Left hindlimb (tissue), 1 donor: ENCODE measurements at regions not wholly inside any gene's neighbourhood (a gene's known extent, or its start where the extent isn't known, plus 50 kb on each side); places are given as distances from the start of the nearest gene placed in this dataset.

ENCODE experiments used
- DNase-seq: peaks from one replicate; pipeline ENCODE4 v3.0.0-alpha.2; 2018

DNA sequence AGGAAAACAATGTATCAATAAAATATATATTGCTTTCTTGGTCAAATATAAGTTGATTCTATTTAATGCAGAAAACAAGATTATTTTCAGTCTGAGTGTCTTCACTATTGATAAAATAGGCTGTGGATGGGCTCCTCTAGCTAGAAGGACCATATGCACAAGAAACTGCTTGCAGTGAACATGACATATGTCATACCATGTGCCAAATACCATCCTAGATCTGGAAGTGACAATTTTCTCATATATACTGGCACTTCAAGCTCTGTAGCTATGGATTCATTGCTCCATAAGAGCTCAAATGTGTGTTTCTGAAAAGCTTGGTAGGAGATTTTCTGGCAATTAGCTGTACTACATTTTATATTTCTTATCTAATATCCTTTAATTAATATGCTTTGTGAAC is 95.6 kb upstream of the CDH6 start:
- DNase-seq = no peak

DNA sequence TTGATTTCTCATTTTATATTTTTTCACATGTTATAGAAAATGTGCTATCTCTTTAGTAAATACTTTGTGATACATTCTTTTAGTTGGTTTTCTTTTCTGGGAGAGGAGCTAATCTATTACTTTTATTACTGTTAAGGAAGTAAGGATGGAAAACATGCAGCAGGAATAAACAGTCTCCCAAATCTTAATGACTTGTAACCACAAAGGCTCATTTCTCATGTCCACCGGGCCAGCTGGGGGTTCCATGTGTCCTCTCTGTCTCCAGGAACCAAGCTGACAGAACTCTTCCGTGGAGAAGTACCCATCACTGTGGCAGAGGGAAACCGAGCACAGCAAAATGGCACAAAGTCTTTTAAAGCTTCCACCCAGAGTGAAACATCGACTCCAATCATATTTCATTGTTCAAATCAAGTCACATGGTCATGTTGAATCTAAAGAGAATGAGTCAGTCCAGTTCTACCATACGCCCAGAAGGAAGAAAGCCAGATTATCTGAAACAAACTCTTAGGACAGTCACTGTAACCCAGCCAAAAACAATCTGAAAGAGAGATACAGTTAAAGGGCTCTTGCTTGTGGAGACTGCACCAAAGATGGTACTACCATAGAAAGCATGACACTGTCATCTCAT is 97.1 kb upstream of the CDH6 start:
- DNase-seq = no peak

DNA sequence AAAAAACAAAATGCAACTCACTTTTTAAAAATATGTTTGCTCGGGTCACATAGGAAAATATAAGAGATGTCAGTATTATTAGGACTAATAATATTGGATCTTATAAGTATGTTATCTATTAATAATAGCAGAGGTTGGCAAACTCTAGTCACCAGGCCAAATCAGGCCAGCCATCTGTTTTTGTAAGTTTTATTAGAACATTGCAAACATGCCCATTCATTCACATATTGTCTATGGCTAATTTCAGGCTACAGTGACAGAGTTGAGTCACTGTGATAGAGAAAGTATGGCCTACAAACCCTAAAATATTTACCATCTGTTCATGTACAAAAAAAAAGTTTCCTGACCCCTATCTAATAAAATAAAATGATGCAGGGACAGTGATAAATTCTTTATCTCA is 97.7 kb upstream of the CDH6 start:
- no peak for DNase-seq

DNA sequence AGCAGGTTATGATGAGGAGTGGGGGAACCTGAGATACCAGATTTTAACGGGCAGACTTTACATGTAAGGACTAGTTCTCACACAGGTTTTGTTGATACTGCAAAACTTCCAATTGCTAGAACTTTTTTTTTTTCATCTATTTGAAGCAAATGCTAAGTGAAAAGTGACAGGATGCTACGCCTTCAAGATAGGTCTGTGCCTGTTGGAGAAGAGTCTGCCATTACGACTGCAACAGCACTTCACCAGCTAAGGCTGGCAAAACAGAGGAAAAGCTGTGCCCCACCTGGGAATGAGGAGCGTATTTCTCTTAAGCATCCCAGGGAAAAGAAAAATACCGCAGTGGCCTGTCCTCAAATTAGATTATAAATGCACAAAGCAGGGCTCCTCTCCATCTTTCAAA is 102.0 kb upstream of the CDH6 start:
- no peak for DNase-seq

DNA sequence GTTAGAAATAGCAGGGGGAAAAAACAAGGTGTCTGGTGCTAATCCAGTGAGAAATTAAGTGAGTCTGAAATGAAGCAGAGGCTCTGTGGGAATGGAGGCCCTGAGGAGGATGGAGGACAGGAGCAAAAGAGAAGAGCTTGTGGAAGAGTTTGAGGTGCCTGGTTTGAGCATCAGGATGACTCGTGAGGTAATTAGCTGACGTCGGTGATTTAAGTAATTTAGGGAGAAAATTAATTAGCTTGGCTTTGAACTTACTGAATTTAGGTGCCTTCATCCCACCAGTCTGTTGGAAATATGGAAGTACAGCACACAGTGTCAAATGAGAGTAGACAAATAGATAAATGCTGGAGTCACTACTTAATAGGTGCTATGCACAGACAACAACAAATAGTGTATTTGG is 103.0 kb upstream of the CDH6 start:
- DNase-seq = no peak

DNA sequence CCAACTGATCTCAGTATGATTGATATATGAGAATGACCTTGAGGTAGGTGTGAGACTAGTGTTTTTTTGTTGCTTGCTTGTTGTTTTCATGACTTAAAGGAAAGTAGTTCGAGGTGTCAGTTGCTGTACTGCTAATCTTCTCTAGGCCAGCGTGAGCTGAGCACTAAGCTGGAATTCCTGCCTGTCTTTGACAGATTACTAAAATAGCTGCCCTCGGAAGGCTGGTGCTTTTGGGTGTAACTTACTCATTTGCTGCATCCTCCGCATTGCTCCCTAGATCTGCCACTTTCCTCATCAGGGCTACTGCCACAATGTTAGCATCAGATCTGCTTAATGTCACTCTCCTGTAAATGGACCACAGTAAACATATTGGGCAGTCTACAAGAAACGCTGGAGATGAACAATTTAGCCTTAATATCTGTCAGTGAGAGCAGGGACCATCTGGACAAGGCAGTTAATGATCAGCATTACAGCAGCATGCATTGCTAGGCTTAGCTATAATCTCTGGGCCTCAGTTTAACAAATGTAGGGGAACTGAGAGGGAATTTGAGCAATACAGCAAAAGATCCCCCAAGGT is 106.6 kb upstream of the CDH6 start:
- no peak for DNase-seq

DNA sequence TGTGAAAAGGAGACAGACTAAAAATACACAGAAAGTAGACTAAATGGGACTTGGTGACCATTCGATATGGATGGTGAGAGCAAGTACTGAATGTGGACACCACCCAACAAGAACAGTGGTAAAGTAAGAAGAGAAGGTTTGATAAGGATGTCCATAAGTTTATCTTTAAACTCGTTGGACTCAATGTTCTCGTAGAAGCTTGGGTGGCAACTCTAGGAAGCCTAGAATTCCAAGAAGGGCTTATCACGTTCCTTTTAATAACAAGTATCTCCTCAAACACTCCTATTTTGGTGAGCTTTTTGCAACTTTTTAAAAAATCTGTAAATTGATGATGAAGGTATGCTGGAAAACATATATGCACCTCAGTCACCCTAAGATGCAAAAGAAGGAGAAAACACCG is 108.6 kb upstream of the CDH6 start:
- DNase-seq = no peak

DNA sequence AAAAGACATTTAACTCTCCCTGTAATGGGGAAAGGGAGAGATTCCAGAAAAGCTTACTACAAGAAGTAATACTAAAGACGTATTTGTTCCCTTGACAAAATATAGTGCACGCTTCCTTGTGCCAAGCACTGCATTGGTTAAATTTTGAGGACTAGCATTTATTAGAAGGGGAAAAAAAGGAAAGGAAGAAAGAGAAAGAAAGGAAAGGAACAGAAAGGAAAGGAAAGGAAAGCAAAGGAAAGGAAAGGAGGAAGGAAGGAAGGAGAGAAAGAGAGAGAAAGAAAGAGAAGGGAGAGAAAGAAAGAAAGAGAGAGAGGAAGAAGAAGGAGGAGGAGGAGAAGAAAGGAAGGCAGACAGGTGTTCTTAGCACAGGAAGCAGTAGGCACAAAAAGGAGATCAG is 110.1 kb upstream of the CDH6 start:
- DNase-seq = no peak

DNA sequence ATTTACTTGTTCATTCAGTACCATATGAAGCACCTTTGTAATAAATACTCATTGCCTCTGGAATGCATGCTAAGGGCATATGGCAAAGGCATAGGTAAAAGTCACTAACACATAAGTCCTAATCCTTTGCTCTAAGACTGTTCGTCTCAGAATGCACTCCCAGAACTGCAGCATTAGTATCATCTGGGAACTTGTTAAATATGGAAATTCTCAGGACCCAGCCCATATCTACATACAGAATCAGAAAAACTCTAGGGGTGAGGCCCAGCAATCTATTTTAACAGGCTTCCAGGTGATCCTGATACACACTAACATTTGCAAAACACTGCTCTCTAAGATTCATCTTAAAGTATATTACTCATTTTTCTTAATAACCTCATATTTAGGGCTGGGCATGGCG is 113.8 kb upstream of the CDH6 start:
- no peak for DNase-seq

DNA sequence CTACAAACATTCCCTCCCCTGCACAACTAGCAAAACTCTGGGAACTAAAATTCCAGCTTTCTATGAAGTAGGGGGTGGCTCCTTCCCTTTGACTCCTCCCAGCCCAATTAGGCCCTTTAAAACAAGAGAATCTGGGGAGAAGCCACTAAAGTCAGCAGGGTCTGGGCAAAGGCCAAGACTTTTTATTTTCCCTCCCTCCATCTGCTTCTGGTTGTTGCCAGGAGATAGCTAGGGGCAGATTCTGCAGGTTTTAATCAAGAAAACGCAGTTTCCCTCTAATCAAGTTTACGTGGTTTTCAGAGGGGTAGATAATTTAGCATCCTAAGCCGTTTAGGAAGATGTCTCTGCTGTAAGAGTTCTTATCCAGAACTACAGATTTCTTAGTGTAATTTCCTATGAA is 114.5 kb upstream of the CDH6 start:
- no peak for DNase-seq

DNA sequence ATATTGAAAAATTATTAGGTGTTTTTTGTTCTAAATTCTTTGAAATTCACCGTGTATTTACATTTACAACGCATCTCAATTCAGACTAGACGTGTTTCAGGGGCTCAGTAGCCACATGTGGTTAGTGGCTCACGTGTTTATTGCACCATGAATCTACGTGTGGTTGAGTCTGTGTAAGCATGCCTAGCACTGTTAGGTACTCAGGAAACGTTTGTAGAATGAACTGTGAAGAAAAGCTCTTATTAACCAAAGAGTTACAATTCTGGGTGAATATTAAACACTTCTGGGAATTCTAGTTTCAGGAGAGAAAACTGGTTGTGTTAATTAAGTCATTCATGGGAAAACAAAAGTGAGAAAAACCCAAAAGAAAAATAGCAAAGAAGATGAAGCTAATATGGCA is 117.5 kb upstream of the CDH6 start:
- DNase-seq = no peak

DNA sequence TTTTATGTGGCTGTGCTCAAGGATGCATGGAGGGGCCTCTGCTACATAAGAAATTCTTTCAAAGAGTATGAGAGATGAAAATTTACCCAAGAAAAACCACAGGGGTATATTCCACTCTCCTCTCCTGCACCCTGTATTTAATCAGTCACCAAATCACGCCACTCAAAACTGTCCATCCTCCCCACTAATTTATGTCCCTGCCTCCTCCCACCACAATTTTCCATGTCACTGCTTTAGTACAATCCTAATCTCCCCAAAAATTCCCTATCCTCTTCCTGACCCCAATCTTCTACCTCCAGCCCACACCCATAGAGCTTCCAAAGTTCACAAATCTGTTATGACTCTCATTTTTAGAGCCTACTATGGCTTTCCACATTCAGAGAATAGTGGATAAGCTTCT is 125.2 kb upstream of the CDH6 start:
- no peak for DNase-seq

DNA sequence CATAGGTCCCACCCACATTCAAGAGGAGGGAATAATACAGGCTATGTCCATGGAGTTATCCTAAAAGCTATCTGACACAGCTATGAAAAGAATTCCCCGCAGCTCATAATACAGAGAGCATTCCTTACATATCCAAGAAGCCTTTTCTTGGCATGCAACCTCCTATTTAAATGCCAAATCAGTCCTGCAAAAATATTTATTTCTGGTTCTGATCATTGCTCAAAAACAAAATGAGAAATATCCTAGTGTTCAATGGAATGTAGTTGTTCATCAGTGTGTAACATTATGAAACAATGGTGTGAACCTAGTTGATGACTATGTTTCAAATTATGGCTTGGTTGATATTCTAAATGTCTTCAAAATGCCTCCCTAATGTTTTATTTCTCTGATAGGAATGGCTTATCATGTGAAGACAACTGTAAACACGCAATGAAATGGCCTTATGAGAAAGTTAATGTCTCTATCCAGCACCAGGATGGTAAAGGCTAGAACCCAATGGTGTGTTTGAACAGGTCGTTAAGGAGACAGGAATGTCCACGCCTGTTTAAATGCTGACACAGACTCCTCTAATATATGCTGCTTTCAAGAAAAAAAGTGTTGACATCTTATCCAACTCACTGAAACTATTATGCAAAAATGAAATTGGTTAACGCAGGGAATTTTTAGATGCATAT is 126.7 kb upstream of the CDH6 start:
- no peak for DNase-seq

DNA sequence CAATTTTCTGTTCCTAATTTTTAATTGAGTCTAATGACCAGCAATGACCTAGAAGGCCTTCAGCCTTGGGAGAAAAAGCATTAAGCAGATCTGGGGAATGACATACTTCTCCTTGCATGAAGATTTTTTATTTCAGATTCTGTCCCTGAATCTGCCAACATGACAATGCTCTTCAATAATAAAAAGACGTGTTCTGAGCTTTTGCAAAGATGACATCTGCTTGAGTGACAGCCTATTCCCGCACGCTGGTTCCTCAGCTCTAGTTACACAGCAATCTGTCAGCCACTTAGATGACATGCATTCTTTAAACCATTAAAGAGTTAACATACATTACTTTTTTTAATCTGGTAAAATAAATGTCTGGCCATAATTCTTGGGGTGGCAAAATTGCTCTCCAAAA is 129.3 kb upstream of the CDH6 start:
- DNase-seq = no peak

DNA sequence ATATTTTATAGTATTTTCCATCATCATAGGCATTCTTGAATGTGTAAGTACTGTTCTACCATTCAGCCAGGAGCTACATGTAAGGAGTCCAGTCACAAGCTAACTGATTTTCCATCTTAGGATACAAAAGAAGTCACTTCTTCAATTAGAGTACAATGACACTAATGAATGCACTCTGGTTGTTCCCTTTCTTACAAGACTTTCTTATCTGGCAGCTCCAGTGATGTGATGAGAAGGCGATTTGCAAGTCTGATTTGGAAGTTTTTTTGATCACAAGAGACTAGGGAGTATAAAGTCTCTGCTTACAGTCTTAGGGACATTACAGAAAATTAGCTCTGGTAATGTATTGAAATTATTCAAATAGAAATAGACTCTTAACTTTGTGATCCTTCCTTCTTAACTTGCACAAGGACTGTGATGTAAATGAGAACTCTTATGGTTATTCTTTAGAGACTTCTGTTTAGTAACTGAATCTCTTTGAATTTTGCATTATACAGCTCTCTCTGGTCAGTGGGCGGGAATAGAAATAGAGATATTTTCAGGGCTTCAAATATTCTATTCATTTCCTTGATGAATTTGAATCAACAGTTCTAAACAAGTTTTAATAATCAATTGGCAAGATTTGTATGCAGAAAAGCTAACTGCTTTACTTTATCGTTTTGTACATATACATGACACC is 130.4 kb upstream of the CDH6 start:
- DNase-seq = no peak

DNA sequence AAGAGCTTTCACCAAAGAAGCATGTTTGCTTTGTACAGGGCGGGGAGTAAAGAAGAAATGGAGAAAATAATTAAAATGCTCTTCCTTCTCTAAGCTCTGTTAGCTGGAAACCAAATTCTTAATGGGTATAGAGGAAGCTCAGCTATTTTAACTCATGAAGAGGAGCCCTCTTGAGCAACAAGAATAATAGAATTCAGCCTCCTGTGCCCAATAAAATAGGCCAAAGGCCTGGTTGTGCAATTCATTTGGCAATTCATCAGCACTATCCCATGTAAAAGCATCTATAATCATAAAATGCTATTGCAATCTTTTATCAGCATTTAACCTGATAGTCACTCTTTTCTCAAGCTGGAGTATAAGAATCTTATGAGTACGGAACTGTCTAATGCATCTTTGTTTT is 133.6 kb upstream of the CDH6 start:
- DNase-seq = no peak

DNA sequence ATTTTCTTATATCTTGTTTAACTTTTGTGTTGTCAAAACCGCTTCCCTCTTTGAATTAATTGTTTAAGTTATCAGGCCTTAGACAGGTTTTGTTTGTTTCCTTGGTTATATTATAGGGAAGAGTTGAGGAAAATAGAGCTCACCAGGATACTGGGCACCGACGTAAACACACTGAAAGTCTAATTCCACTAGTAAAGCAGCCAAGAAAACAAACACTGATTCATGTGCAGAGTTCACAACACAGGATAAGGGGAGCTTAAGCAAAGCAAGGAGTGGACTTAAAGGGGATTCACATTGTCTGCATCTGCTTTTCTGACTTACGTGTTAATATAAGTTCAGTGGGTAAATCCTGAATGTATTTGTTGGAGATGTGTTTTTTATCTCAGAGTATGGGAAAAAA is 139.0 kb upstream of the CDH6 start:
- DNase-seq = no peak

DNA sequence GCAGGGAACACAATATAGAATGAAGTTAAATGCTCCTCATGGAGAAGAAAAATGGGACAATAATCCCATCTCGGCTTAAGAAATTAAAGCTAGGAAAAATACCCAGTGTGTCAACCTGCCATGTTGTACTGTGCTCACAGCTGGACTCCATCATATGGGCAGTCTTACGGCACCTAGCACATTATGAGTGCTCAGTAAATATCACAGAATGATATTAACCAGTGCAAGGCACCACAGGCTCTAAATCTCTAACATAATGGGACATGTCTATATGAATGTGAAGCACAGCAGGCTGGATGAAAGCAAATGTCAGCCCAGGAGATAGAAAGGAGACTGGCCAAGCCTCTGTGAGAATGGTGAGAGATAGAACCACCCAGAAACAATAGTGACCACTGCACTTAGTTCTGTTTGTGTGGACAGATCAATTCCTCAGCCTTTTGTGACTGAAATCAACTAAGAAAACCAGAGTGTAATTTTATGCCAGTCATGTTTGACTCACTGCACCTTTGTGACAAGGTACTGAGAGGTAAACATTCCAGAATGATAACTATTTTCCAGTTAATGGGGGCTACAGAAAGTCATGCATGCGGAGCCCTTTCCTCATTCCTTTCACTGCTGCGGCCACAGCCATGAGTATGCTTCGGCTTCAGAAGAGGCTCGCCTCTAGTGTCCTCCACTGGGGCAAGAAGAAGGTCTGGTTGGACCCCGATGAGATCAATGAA is 140.4 kb upstream of the CDH6 start:
- no peak for DNase-seq

DNA sequence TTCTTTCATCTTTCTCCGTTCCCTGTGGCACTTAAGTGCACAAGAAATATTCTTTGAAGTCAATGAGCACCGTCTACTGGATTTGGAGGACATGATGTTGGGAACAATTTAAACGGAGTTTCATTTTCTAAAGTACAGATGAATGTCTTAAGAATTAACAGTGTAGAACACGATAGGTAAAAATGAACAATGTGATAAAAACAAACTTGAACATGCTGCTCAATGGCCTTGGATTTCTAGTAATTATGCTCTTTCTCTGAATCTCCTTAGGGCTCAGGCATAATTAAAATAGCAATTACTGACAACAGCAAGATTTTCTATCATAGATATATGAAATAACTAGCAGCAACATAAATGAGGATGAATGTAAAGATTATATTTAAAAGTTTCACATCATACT is 142.2 kb upstream of the CDH6 start:
- DNase-seq = no peak

DNA sequence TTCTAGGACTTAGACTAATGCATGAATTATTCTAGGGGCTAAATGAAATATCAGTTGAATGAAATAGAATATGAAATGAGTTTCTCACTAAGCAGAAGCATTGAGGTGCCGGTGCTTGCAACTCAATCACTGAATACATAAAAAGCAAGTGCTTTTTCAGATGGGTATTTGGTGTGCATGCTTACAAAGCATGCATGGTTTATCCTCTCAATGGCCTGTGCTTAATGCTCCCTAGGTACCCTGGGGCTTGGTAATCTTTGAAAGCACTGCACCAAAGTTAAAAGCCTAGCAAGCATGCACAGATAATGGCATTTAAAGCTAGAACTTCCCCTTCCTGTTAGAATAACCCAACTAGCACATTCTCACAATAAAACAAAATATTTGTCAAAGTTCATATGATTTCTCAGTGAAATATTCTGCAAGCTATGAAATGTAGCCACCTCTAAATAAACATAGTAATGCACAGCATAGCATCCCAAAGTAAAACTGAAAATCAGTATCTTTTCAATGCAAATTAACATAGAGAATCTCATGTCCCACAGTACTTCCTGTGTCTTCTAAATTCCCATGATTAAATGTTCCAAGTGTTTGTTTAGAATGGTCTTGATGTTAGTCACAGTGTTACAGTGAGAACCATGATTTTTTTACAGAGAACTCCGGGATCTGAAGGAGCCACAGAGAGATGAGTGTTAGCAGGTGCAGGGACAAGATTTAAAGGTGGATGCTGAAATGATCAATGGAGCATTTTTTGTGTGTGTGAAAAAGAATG is 143.4 kb upstream of the CDH6 start:
- no peak for DNase-seq

DNA sequence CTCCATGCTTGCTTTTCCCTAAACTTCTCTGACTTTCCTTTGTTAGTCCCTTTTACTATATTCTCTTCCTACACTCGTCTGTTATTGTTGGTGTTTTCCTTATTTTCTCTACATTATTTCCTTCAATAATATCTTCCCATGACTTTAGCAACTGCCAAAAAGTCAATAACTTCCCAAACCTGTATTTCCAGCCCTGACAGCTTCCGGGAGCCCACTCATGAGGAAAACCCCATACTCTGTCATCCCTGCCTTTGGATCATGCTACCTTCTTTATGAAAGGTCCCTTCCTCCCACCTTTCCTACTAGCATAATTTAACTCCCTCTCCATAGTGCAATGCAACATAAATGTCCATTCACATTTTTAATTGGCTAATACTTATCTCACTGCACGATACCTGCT is 144.0 kb upstream of the CDH6 start:
- no peak for DNase-seq
